ENCODE measurements at regions not wholly inside any gene's neighbourhood (a gene's known extent, or its start where the extent isn't known, plus 50 kb on each side); places are given as distances from the start of the nearest gene placed in this dataset.
"Not testable (repeated sequence)": the region's sequence is repeated elsewhere in the genome, so short reads cannot be mapped to it uniquely, and the experiment has no call there.

- Histone ChIP-seq H3K4me2 (no peak overlapping the region), H3K36me3 (peaks cover 37% of the 10 kb centered on the region), H3K27me3 (no peaks in the 10 kb centered on the region), H3K9ac (no peak overlapping the region), H3K9me3 (no peaks in the 10 kb centered on the region), H3K4me1 (peaks cover 14% of the 10 kb centered on the region; the same call in 1 of the 2 replicates), H4K20me1 (no peaks in the 10 kb centered on the region; the same call in 1 of the 2 replicates), H3K27ac (no peak overlapping the region), H3K4me3 (no peak overlapping the region)
- no peak for TF ChIP-seq Cebpa-rat (IDR thresholded peaks at IDR 0.05)
Measured at GRCh38 chr5:167843881-167844572, 447.4 kb upstream of the WWC1 start.

- Histone ChIP-seq H3K9me3 (peaks cover 6% of the 10 kb centered on the region; the same call in 1 of the 2 replicates), H3K4me3 (no peak overlapping the region), H3K27ac (no peak overlapping the region), H3K4me1 (peaks cover 20% of the 10 kb centered on the region), H3K4me2 (no peak overlapping the region), H3K27me3 (no peaks in the 10 kb centered on the region), H4K20me1 (no peaks in the 10 kb centered on the region; the same call in 1 of the 2 replicates), H3K9ac (no peak overlapping the region), H3K36me3 (peaks cover 55% of the 10 kb centered on the region)
- TF ChIP-seq Cebpa-rat (IDR thresholded peaks at IDR 0.05), result no peak
Measured at GRCh38 chr5:167845952-167846351, 445.5 kb upstream of the WWC1 start.

GRCh38 chr5:167849874-167850273 lies 441.6 kb upstream of the WWC1 start:
- Histone ChIP-seq H3K4me3 (no peak overlapping the region), H3K9ac (no peak overlapping the region), H3K9me3 (peaks cover 11% of the 10 kb centered on the region; the same call in 1 of the 2 replicates), H4K20me1 (no peaks in the 10 kb centered on the region), H3K36me3 (peaks cover 60% of the 10 kb centered on the region), H3K27me3 (no peaks in the 10 kb centered on the region), H3K4me2 (no peak overlapping the region), H3K4me1 (peaks cover 24% of the 10 kb centered on the region), H3K27ac (no peak overlapping the region)
- no peak for TF ChIP-seq Cebpa-rat (IDR thresholded peaks at IDR 0.05)

- no peak for TF ChIP-seq Cebpa-rat (IDR thresholded peaks at IDR 0.05)
Measured at GRCh38 chr5:167850911-167851310, 440.5 kb upstream of the WWC1 start.

GRCh38 chr5:167851416-167851815 lies 440.0 kb upstream of the WWC1 start:
- Histone ChIP-seq H4K20me1 (no peaks in the 10 kb centered on the region; the same call in 1 of the 2 replicates), H3K4me1 (peaks cover 24% of the 10 kb centered on the region), H3K9ac (no peak overlapping the region), H3K4me3 (no peak overlapping the region), H3K27me3 (no peaks in the 10 kb centered on the region), H3K4me2 (no peak overlapping the region), H3K9me3 (peaks cover 11% of the 10 kb centered on the region; the same call in 1 of the 2 replicates), H3K27ac (no peak overlapping the region), H3K36me3 (peaks cover 49% of the 10 kb centered on the region)
- no peak for TF ChIP-seq Cebpa-rat (IDR thresholded peaks at IDR 0.05)

More at GRCh38 chr5:167850911-167851310, 440.5 kb upstream of the WWC1 start:
- no peak overlapping the region for H3K4me3 ChIP-seq
- no peak overlapping the region for H3K27ac ChIP-seq
- no peak overlapping the region for H3K9ac ChIP-seq
- H3K27me3 ChIP-seq, result no peaks in the 10 kb centered on the region
- peaks cover 11% of the 10 kb centered on the region; the same call in 1 of the 2 replicates for H3K9me3 ChIP-seq
- H3K4me2 ChIP-seq, result peak overlapping the region; percentile 24; the same call in 1 of the 2 replicates
- peaks cover 54% of the 10 kb centered on the region for H3K36me3 ChIP-seq
- H4K20me1 ChIP-seq, result no peaks in the 10 kb centered on the region
- H3K4me1 ChIP-seq, result peaks cover 24% of the 10 kb centered on the region

- no peak overlapping the region for H3K27ac ChIP-seq
- H4K20me1 ChIP-seq, result no peaks in the 10 kb centered on the region; the same call in 1 of the 2 replicates
- H3K9ac ChIP-seq, result no peak overlapping the region
- no peak overlapping the region for H3K4me3 ChIP-seq
- no peaks in the 10 kb centered on the region for H3K27me3 ChIP-seq
- H3K36me3 ChIP-seq, result peaks cover 43% of the 10 kb centered on the region
- TF ChIP-seq Cebpa-rat (IDR thresholded peaks at IDR 0.05), result no peak
- H3K4me2 ChIP-seq, result no peak overlapping the region
- peaks cover 24% of the 10 kb centered on the region for H3K4me1 ChIP-seq
- H3K9me3 ChIP-seq, result peaks cover 11% of the 10 kb centered on the region; the same call in 1 of the 2 replicates
Measured at GRCh38 chr5:167852515-167852914, 438.9 kb upstream of the WWC1 start.

GRCh38 chr5:167853421-167853820 lies 438.0 kb upstream of the WWC1 start:
- no peaks in the 10 kb centered on the region for H3K27me3 ChIP-seq
- H3K4me2 ChIP-seq, result peak overlapping the region; percentile 17; the same call in 1 of the 2 replicates
- peaks cover 17% of the 10 kb centered on the region; the same call in 1 of the 2 replicates for H3K9me3 ChIP-seq
- no peak overlapping the region for H3K9ac ChIP-seq
- H3K4me1 ChIP-seq, result peaks cover 24% of the 10 kb centered on the region
- H3K27ac ChIP-seq, result no peak overlapping the region
- H3K4me3 ChIP-seq, result no peak overlapping the region
- H3K36me3 ChIP-seq, result peaks cover 51% of the 10 kb centered on the region
- no peaks in the 10 kb centered on the region; the same call in 1 of the 2 replicates for H4K20me1 ChIP-seq
- no peak for TF ChIP-seq Cebpa-rat (IDR thresholded peaks at IDR 0.05)

GRCh38 chr5:167855818-167856217 lies 435.6 kb upstream of the WWC1 start:
- Histone ChIP-seq H3K9me3 (peaks cover 14% of the 10 kb centered on the region; the same call in 1 of the 2 replicates), H3K4me3 (no peak overlapping the region), H3K27ac (no peak overlapping the region), H3K4me2 (no peak overlapping the region), H3K36me3 (peaks cover 33% of the 10 kb centered on the region), H4K20me1 (no peaks in the 10 kb centered on the region; the same call in 1 of the 2 replicates), H3K4me1 (peaks cover 13% of the 10 kb centered on the region; the same call in 1 of the 2 replicates), H3K27me3 (no peaks in the 10 kb centered on the region), H3K9ac (no peak overlapping the region)
- no peak for TF ChIP-seq Cebpa-rat (IDR thresholded peaks at IDR 0.05)

GRCh38 chr5:167857321-167857720 lies 434.1 kb upstream of the WWC1 start:
- H3K4me2 ChIP-seq, result no peak overlapping the region
- peaks cover 12% of the 10 kb centered on the region; the same call in 1 of the 2 replicates for H3K9me3 ChIP-seq
- peaks cover 14% of the 10 kb centered on the region for H4K20me1 ChIP-seq
- TF ChIP-seq Cebpa-rat (IDR thresholded peaks at IDR 0.05), result no peak
- H3K36me3 ChIP-seq, result peaks cover 37% of the 10 kb centered on the region
- no peak overlapping the region for H3K4me3 ChIP-seq
- no peak overlapping the region for H3K9ac ChIP-seq
- no peak overlapping the region for H3K27ac ChIP-seq
- H3K27me3 ChIP-seq, result no peaks in the 10 kb centered on the region
- H3K4me1 ChIP-seq, result peaks cover 11% of the 10 kb centered on the region; the same call in 1 of the 2 replicates

- H3K9me3 ChIP-seq, H3K4me2 ChIP-seq, H3K27me3 ChIP-seq, H3K27ac ChIP-seq, H3K9ac ChIP-seq, H3K4me3 ChIP-seq, H3K4me1 ChIP-seq: not testable (repeated sequence)
- Histone ChIP-seq H4K20me1 (peaks cover 14% of the 10 kb centered on the region), H3K36me3 (peaks cover 38% of the 10 kb centered on the region)
Measured at GRCh38 chr5:167858186-167858855, 433.1 kb upstream of the WWC1 start.
